GM19467 (cell line): ENCODE measurements at regions not wholly inside any gene's neighbourhood (a gene's known extent, or its start where the extent isn't known, plus 50 kb on each side); places are given as distances from the start of the nearest gene placed in this dataset.
"Not testable (repeated sequence)": the region's sequence is repeated elsewhere in the genome, so short reads cannot be mapped to it uniquely, and the experiment has no call there.

Experiments
- ATAC-seq: cut with Tn5 transposase; IDR thresholded peaks from one replicate; pipeline ENCODE4 v1.9.1; 2021; ENCODE audit warnings: mild to moderate bottlenecking, moderate library complexity; ENCODE audit not compliant: unreplicated experiment

- ATAC-seq, result no peak
These were observed 103.9 kb upstream of the PMEPA1 start for GRCh38 chr20:57813509-57814269.

GRCh38 chr20:57812632-57813031, 102.8 kb upstream of the PMEPA1 start:
- ATAC-seq, result not testable (repeated sequence)

- no peak for ATAC-seq
These were observed 101.7 kb upstream of the PMEPA1 start for GRCh38 chr20:57811374-57812020.

- no peak for ATAC-seq
These were observed 100.9 kb upstream of the PMEPA1 start for GRCh38 chr20:57810511-57811373.

- no peak for ATAC-seq
These were observed 99.9 kb upstream of the PMEPA1 start for GRCh38 chr20:57809661-57810172.

GRCh38 chr20:57809149-57809548, 99.3 kb upstream of the PMEPA1 start:
- no peak for ATAC-seq

- no peak for ATAC-seq
These were observed 98.7 kb upstream of the PMEPA1 start for GRCh38 chr20:57808264-57809070.

GRCh38 chr20:57807401-57808263, 97.8 kb upstream of the PMEPA1 start:
- no peak for ATAC-seq

GRCh38 chr20:57806975-57807374, 97.2 kb upstream of the PMEPA1 start:
- ATAC-seq, result no peak

GRCh38 chr20:57806476-57806875, 96.7 kb upstream of the PMEPA1 start:
- ATAC-seq, result no peak

GRCh38 chr20:57805747-57806146, 95.9 kb upstream of the PMEPA1 start:
- ATAC-seq, result no peak

GRCh38 chr20:57804470-57805250, 94.8 kb upstream of the PMEPA1 start:
- no peak for ATAC-seq

GRCh38 chr20:57803508-57804005, 93.7 kb upstream of the PMEPA1 start:
- ATAC-seq, result no peak

GRCh38 chr20:57802765-57803507, 93.1 kb upstream of the PMEPA1 start:
- no peak for ATAC-seq

- ATAC-seq, result no peak
These were observed 91.8 kb upstream of the PMEPA1 start for GRCh38 chr20:57801581-57801980.

GRCh38 chr20:57800791-57801430, 91.1 kb upstream of the PMEPA1 start:
- no peak for ATAC-seq

- ATAC-seq, result no peak
These were observed 87.6 kb upstream of the PMEPA1 start for GRCh38 chr20:57797401-57797800.
